ENCODE measurements at regions not wholly inside any gene's neighbourhood (a gene's known extent, or its start where the extent isn't known, plus 50 kb on each side); places are given as distances from the start of the nearest gene placed in this dataset.

DNA sequence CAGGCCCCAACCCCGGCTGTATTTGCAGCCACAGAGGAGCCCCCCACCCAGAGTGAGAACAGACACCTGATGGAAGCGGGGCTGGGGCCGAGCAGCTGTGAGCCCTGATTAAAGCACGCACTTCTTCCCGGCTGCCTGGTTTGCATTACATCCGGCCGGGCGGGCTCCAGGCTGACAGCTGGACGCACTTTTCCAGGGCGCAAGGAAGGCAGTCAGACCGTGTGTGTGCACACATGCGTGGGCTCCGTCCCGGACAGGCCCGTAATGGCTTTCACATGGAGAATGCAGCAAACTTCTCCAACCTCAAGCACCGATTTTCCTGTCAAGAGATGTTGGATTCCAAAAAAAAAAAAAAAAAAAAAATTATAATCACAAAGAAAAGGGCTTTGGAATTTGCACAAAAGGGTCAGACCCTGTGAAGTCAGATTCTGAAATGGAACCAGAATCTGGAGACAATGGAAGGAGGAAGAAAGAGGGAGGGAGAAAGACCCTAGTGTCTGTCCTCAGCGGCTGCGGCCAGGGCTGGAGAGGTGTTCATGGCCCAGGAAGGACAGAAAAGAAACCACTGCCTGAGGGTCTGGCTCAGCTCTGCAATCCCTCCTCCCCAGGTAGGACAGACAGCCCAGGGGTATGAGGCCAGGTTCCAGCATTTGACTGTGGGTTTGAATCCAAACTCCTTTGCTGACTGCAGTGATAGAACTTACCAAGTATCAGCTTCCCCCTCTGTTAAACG, 365.5 kb downstream of the MN1 start:
- TF ChIP-seq CTCF (IDR thresholded peaks at IDR 0.05) = no peak
- TF ChIP-seq EZH2 (IDR thresholded peaks at IDR 0.05; ENCODE audit: borderline replicate concordance, insufficient read depth, low read depth, low read length, poor library complexity, severe bottlenecking) = no peak
